DOHH2 (cell line): ENCODE measurements at regions not wholly inside any gene's neighbourhood (a gene's known extent, or its start where the extent isn't known, plus 50 kb on each side); places are given as distances from the start of the nearest gene placed in this dataset.

Experiments used
- CTCF ChIP-seq: fragments of 200-600 bp; sonication (generic); IDR thresholded peaks from one replicate; pipeline ENCODE4 v1.5.1; 2014; ENCODE audit warnings: antibody characterized with exemption, mild to moderate bottlenecking, low read depth, low read length; ENCODE audit not compliant: poor library complexity, severe bottlenecking
- EZH2phosphoT487 ChIP-seq: fragments of 200-600 bp; sonication (generic); IDR thresholded peaks from 2 replicates; pipeline ENCODE4 v1.6.1; 2017; ENCODE audit warnings: borderline replicate concordance, mild to moderate bottlenecking, antibody characterized with exemption, low read length, moderate library complexity, mixed read lengths

- TF ChIP-seq CTCF (no peak), EZH2phosphoT487 (no peak)
Observed at GRCh38 chr5:153018121-153018520, 472.3 kb upstream of the GRIA1 start.
